ENCODE measurements at regions not wholly inside any gene's neighbourhood (a gene's known extent, or its start where the extent isn't known, plus 50 kb on each side); places are given as distances from the start of the nearest gene placed in this dataset.

- DNase-seq (ENCODE audit: low read depth in 2 of 2): no peak
- no peak for TF ChIP-seq EZH2 (IDR thresholded peaks at IDR 0.05; ENCODE audit: low read length, missing control alignments)
- TF ChIP-seq CTCF (conservative IDR thresholded peaks at IDR 0.05 in 1 of 2, IDR thresholded peaks at IDR 0.05 in 1 of 2; ENCODE audit: low read depth in 1 of 2, low read length in 2 of 2): no peak
- H3K4me2 ChIP-seq (ENCODE audit: extremely low read depth, insufficient read depth, low read length): no peak overlapping the region
- no peaks in the 10 kb centered on the region for H3K27me3 ChIP-seq (ENCODE audit: control insufficient read depth, insufficient read depth, low read length)
- H3K9ac ChIP-seq (ENCODE audit: insufficient read depth, low read length): no peak overlapping the region
- H3K27ac ChIP-seq (ENCODE audit: insufficient read depth, low read length): no peak overlapping the region
- H3K79me2 ChIP-seq (ENCODE audit: control insufficient read depth, insufficient read depth, low read length): no peaks in the 10 kb centered on the region
- H3K36me3 ChIP-seq (ENCODE audit: control insufficient read depth, insufficient read depth, low read length): no peaks in the 10 kb centered on the region
- H3K9me3 ChIP-seq (ENCODE audit: control insufficient read depth, insufficient read depth, low read depth, low read length): no peaks in the 10 kb centered on the region
- H2AFZ ChIP-seq (ENCODE audit: low read length): no peak overlapping the region
- H4K20me1 ChIP-seq (ENCODE audit: control insufficient read depth, extremely low read depth, insufficient read depth, low read length): no peaks in the 10 kb centered on the region
- no peaks in the 10 kb centered on the region for H3K4me1 ChIP-seq (ENCODE audit: control insufficient read depth, extremely low read depth, insufficient read depth, low read length)
- H3K4me3 ChIP-seq (replicated peaks in 1 of 4; ENCODE audit: control extremely low read depth in 1 of 4, insufficient read depth in 1 of 4, low read depth in 3 of 4, low read length in 4 of 4): no peak overlapping the region
These were observed 91.6 kb downstream of the FAT3 start for GRCh38 chr11:92316106-92316809.

- no peaks in the 10 kb centered on the region for H3K79me2 ChIP-seq (ENCODE audit: control insufficient read depth, insufficient read depth, low read length)
- no peak overlapping the region for H3K4me2 ChIP-seq (ENCODE audit: extremely low read depth, insufficient read depth, low read length)
- no peaks in the 10 kb centered on the region for H4K20me1 ChIP-seq (ENCODE audit: control insufficient read depth, extremely low read depth, insufficient read depth, low read length)
- H3K9ac ChIP-seq (ENCODE audit: insufficient read depth, low read length): no peak overlapping the region
- H3K9me3 ChIP-seq (ENCODE audit: control insufficient read depth, insufficient read depth, low read depth, low read length): no peaks in the 10 kb centered on the region
- H3K36me3 ChIP-seq (ENCODE audit: control insufficient read depth, insufficient read depth, low read length): no peaks in the 10 kb centered on the region
- TF ChIP-seq CTCF (conservative IDR thresholded peaks at IDR 0.05 in 1 of 2, IDR thresholded peaks at IDR 0.05 in 1 of 2; ENCODE audit: low read depth in 1 of 2, low read length in 2 of 2) (no peak), EZH2 (IDR thresholded peaks at IDR 0.05; ENCODE audit: low read length, missing control alignments) (no peak)
- no peaks in the 10 kb centered on the region for H3K27me3 ChIP-seq (ENCODE audit: control insufficient read depth, insufficient read depth, low read length)
- no peak for DNase-seq (ENCODE audit: low read depth in 2 of 2)
- H3K4me1 ChIP-seq (ENCODE audit: control insufficient read depth, extremely low read depth, insufficient read depth, low read length): peaks cover under 1% of the 10 kb centered on the region
- no peak overlapping the region for H2AFZ ChIP-seq (ENCODE audit: low read length)
- H3K4me3 ChIP-seq (replicated peaks in 1 of 4; ENCODE audit: control extremely low read depth in 1 of 4, insufficient read depth in 1 of 4, low read depth in 3 of 4, low read length in 4 of 4): no peak overlapping the region
- H3K27ac ChIP-seq (ENCODE audit: insufficient read depth, low read length): no peak overlapping the region
These were observed 92.6 kb downstream of the FAT3 start for GRCh38 chr11:92317222-92317621.

- H3K9me3 ChIP-seq (ENCODE audit: control insufficient read depth, insufficient read depth, low read depth, low read length): no peaks in the 10 kb centered on the region
- no peak overlapping the region for H2AFZ ChIP-seq (ENCODE audit: low read length)
- H3K27me3 ChIP-seq (ENCODE audit: control insufficient read depth, insufficient read depth, low read length): no peaks in the 10 kb centered on the region
- DNase-seq (ENCODE audit: low read depth in 2 of 2): no peak
- no peaks in the 10 kb centered on the region for H4K20me1 ChIP-seq (ENCODE audit: control insufficient read depth, extremely low read depth, insufficient read depth, low read length)
- H3K79me2 ChIP-seq (ENCODE audit: control insufficient read depth, insufficient read depth, low read length): no peaks in the 10 kb centered on the region
- peaks cover 2% of the 10 kb centered on the region for H3K4me1 ChIP-seq (ENCODE audit: control insufficient read depth, extremely low read depth, insufficient read depth, low read length)
- H3K4me3 ChIP-seq (replicated peaks in 1 of 4; ENCODE audit: control extremely low read depth in 1 of 4, insufficient read depth in 1 of 4, low read depth in 3 of 4, low read length in 4 of 4): no peak overlapping the region
- TF ChIP-seq CTCF (conservative IDR thresholded peaks at IDR 0.05 in 1 of 2, IDR thresholded peaks at IDR 0.05 in 1 of 2; ENCODE audit: low read depth in 1 of 2, low read length in 2 of 2): no peak
- no peak for TF ChIP-seq EZH2 (IDR thresholded peaks at IDR 0.05; ENCODE audit: low read length, missing control alignments)
- no peaks in the 10 kb centered on the region for H3K36me3 ChIP-seq (ENCODE audit: control insufficient read depth, insufficient read depth, low read length)
- no peak overlapping the region for H3K4me2 ChIP-seq (ENCODE audit: extremely low read depth, insufficient read depth, low read length)
- no peak overlapping the region for H3K27ac ChIP-seq (ENCODE audit: insufficient read depth, low read length)
- H3K9ac ChIP-seq (ENCODE audit: insufficient read depth, low read length): no peak overlapping the region
These were observed 93.1 kb downstream of the FAT3 start for GRCh38 chr11:92317721-92318120.
